GDM1 (cell line): ENCODE measurements at regions not wholly inside any gene's neighbourhood (a gene's known extent, or its start where the extent isn't known, plus 50 kb on each side); places are given as distances from the start of the nearest gene placed in this dataset.
"Not testable (repeated sequence)": the region's sequence is repeated elsewhere in the genome, so short reads cannot be mapped to it uniquely, and the experiment has no call there.

Source experiments
- DNase-seq: peaks from one replicate; lab custom pipeline; 2025; lab: John Stamatoyannopoulos, UW

DNA sequence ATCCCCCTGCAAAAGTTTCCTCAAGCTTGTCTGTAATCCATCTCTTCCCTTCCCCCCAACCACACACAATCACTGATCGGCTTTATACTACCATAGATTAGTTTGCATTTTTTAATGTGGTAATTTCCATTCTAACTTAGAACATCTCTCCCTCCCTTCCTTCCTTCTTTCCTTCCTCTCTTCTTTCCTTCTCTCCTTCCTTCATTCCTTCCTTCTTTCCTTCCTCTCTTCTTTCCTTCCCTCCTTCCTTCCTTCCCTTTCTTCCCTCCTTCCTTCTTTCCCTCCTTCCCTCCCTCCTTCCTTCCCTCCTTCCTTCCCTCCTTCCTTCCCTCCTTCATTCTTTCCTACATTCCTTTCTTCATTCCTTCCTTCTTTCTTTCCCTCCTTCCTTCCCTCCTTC lies 166.2 kb upstream of the MSX2 start:
- no peak for DNase-seq

DNA sequence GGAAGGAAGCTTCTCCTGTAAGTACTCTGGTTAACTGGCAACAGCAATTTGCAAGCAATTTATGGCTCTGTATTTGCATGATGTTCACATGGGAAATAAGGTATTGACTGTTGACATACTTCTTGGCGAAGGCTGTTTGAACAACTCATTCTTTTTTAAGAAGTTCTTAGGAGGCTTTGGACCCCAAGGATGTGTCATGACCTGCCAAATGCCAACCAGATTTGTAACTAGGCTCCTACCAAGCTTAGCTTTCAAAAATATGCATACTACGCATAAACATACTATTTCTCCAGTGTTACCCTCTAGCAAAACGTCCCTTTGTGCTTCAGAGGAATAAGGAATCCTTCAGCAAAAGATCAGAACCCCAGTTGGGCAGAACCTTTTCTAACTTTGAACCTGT lies 165.2 kb upstream of the MSX2 start:
- DNase-seq = no peak

DNA sequence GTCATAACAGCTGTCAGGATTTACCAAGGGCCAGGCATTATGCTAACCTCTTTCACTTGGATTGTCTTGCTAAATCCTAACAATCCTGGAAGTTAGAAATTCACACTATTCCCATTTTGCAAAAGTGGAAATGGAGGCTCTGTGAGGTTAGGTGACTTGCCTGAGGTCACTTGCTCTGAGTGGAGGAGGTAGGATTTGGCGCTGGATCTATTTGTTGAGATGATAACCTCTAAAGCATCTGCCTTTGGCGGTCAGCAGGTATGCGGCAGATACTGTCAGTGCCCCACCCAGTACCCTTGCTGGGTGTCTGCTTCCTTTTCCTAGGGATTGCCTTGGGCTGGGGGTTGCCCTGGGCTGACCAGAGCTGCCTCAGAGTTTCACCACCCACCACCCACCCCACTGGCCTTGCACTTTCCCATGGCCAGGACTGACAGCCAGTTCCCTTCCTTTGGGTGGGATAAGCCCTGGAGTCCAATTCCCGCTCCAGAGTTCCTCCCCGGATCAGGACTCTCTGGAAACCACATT lies 164.8 kb upstream of the MSX2 start:
- no peak for DNase-seq

DNA sequence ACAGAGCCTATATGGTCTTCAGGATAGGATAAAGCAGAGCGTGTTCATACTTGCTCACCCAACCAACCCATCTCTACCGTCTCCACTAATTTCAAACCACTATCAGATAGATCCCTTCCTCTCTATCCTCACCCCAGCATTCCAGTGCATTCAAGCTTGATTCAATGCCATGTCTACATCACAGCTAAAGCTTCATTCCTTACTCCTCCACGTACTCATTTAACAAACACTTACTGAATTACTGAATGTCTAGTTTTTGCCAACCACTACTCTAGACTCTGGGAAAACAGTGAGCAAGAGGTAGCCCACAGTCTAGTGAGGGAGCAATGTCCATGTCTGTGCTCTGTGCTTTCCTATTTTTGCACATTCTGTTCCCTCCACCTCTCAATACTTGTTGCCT lies 163.5 kb upstream of the MSX2 start:
- no peak for DNase-seq

DNA sequence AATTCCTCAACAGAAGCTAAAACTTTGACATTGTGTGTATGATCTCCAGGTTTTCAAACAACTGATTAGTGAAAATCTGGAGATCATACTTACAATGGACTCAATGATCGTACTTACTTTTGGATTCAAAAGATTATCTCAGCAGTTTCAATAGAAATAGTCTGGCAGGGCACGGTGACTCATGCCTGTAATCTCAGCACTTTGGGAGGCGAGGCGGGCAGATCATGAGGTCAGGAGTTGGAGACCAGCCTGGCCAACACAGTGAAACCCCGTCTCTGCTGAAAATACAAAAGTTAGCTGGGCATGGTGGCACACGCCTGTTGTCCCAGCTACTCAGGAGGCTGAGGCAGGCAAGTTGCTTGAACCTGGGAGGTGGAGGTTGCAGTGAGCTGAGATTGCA lies 161.3 kb upstream of the MSX2 start:
- DNase-seq = not testable (repeated sequence)

DNA sequence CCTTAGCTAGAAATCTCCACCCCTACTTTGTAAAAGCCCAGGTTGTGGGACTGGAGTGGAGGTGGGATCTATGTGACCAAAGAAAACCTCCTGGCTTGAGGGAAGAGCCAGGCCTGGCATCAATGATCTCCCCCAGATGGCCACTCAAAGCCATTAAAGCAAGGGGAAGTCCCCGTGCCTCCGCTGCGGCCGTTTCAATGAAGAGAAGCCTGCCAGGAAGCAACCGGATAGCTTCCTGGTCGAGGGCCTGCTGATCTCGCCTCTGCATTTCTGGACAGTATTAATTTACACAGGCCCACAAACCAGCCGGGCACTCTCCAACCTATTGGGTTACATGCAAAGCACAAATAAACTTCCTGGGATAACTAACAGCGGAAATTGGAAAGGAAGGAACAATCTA lies 160.5 kb upstream of the MSX2 start:
- no peak for DNase-seq

DNA sequence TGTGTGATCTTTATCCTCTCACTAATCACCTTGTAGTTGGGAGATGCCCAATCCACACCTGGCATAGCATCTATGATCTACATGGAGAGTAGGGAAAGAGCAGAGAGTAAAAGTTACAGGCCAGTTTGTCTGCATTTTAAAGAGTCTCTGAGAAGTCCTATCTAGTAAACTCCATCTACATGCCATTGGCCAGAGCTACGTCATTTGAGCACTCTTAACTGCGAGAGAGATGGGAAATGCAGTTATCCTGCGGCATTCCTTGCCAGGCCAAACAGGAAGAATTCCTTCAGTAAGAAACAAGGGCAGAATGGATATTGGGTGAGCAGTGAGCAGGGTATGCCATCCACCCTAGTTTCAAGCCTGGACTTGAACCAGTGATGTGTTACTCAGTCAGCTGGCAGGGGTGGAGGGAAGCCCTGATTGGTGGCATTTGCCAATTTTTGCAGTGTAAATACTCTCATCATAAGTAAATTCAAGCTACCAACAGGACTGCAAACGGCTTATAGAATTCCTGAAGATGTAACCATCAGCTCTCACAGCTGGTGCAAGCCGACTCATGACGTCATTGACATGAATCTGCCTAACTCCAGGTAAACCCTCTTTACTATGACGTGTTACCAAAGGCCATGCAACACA lies 156.8 kb upstream of the MSX2 start:
- no peak for DNase-seq

DNA sequence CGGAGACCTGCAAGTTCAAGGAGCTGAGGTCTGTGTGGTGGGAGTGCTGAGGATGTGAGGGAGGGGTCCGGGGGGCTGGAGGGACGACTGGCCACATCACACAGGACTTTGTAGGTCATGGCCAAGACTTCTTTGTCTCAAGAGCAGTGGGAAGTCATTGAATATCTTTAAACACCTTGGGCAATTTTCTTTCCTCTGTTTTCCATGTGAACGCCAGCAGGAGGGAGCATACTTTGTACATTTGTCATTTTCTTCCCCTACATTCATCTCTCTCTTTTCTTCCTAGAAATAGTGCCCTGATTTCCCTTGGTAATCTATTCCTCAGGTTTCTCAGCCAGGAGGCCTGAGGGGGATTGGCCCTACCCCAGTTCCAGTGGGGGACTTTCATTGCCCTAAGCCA lies 153.7 kb upstream of the MSX2 start:
- no peak for DNase-seq

DNA sequence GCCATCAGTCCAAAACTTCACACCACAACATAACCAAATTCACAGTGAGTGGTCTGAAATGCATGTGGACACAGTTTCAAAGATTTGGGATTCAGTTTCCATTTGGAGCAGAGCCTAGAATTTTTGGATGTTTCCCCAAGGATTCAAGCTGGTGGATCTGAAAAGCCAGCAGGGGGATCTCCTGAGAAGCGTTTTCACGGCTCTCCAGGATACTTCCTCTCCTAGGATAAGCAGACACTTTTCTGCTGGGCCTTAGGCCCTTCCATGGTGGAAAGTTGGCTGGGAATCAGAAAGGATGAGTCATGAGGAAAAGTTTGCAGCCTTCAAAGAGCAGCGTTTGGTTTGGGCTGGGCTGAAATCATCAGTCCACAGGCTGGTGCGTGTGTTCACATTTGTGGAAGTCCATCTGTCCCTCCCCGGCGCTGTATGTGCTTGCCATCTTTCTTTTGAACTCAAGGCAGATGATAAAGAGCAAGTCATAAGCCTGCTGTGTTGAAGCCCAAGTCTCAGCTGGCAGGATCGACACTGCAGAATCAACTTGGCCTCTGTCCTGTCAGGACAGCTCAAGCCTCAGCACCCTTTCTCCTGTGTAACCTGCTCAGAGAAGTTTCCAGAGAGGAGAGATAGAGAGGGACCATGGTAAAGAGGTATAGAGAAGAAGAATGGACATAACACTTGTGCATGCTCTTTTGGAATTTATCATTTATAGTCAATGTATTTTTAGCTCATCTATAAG lies 152.6 kb upstream of the MSX2 start:
- no peak for DNase-seq

DNA sequence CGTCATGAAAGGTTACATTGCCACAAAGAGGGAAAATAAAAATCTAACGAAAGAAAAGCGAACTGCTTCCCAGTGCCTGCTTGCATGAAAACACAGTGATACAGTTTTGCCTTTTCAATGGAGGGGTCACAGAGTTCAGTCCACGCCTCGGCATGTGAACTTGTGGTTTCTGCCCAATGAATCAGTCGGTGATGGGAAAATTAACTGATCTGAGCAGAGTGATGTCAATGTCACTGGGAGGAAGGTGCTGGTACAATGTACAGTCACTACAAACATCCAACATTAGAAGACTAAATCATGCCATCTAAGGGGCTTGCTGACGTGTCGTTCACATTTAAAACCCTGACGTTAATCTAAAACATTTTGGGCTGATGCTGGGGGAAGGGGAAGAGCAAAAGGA lies 151.8 kb upstream of the MSX2 start:
- DNase-seq = no peak

DNA sequence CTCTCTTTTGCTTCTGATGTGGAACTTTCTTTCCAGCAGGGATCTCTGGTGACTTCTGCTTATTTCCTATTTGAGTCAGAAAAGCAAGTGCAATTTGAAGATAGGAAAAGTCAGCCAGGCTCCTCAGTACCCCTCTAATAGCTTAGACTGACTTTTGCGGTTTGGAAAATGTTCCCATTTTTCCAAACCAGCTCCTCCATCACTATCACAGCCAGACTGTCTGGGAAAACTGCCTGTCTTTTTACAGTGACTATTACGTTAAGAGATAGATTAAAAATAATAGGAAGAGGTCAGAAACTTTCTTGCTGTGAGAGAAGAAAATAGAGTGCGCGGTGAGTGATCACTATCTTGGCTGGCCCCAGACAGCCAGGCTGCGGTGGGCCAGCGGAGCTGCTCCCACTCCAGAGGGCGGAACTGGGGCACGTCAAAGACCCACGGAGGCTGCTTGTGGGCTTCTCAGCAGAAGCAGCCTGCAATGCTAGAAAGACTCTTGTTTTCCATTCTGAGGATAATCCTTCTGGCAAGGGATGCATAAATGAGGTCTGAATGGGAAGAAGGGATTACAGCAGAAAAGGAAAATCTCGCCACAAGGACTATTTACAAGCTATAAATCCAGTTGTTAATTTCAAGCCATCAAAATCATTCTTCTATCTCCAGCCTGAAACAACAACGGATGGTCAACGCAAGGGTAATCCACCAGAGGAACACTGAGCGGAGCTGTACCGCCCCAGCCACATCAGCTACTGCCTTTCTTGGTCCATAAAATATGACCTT lies 151.0 kb upstream of the MSX2 start:
- DNase-seq = no peak

DNA sequence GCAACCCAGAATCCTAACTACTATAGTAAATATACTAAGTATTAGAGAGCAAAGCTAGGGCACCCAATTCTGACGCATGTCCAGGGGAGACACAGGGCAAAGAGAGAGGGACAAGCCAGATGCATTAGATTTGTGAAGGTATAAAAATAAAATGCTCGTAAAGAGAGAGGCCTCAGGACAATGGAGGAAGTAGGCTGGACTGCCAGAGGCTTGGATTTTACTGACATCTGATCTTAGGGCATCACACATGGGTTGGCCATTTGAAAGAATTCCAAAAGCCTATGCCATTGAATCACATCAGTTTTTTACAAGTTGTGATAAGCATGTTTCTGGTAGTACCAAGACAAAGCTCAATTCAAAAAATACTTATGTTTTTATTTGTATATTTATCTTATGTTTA lies 149.3 kb upstream of the MSX2 start:
- no peak for DNase-seq

DNA sequence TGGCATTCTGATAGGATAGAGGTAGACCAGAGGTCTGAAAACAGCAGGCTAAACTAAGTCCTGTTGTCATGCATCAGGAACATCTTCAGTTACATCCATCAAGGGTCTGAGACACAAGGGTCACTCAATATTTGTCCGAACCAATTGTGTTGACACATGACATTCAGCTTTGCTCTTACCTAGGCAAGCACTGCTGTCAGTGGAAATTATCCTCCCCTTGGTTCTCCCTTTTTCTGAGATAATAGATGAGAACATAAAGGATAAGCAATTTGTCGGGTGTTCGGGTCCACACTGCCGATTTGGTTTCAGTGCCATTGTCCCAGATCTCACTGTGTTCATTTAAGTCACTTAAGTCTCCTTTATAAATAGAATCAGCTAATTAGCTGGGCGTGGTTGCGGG lies 148.3 kb upstream of the MSX2 start:
- no peak for DNase-seq

DNA sequence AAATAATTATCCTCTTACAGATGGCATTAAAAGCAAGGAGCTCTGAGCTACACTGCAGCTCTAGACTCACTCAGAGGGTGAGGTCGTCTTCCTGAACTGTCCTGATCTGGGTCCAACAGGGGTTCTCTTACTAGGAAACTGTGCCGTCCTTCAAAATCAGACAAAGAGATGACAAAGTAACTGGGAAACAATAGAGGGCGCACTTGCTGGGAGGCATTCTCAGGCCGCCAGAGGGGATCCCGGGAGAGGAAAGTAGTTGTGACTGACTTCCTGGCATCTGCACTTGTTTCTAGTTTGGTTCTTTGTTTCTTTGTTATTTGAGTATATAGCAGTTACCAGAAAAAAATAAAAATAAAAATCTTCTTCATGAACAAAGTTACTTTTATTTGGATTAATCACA lies 142.9 kb upstream of the MSX2 start:
- no peak for DNase-seq

DNA sequence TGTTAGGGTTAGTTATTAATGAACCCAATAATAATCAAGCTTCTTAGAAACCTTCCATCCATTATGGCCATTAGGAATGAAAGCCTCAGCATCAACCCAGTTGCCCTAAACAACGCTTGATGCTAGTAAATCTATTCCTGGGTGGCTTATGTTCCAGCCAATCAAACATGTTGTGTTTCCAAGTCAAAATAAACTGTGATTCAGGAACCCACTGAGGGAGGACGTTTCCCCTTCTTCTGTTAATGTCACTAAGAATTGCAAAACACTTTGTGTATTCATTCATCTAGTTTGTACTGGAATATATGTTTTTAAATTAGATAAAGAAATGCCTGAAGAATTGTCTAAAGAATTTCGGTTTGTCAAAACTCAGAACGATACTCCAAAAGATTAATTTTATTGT lies 142.5 kb upstream of the MSX2 start:
- no peak for DNase-seq

DNA sequence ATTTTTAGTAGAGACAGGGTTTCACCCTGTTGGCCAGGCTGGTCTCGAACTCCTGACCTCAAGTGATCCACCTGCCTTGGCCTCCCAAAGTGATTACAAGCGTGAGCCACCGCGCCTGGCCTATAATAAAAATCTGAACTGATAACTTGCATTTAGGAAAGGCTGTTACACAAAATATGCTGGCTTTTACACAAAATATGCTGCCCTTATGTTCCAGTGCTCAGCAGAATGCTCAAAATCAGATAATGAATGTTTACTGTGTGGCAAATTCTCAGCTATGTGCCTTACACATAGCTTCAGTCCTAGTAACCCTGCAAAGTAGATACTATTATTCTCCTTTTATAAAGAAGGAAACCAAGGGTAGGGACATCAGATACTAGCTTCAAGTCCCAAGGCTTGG lies 141.3 kb upstream of the MSX2 start:
- no peak for DNase-seq

DNA sequence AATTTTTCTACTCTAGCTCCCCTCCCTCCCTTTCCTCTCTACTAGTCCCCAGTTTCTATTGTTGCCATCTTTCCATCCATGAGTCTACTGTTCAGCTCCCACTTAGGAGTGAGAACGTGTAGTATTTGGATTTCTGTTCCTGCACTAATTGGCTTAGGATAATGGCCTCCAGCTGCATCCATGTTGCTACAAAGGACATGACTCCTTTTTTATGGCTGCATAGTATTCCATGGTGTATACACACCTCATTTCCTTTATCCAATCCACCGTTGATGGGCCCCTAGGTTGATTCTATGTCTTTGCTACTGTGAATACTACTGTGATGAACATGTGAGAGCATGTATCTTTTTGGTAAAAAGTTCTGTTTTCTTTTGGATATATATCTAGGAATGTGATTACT lies 138.9 kb upstream of the MSX2 start:
- no peak for DNase-seq

DNA sequence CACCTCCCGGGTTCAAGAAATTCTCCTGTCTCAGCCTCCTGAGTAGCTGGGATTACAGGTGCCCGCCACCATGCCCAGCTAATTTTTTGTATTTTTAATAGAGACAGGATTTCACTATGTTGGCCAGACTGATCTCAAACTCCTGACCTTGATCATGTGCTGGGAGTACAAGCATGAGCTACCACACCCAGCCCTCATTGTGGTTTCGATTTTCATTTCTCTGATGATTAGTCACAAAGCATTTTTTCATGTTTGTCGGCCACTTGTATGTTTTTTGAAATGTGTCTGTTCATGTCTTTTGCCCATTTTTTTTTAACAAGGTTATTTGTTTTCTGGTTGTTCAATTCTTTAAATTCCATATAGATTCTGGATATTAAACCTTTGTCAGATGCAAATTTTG lies 138.2 kb upstream of the MSX2 start:
- DNase-seq = not testable (repeated sequence)

DNA sequence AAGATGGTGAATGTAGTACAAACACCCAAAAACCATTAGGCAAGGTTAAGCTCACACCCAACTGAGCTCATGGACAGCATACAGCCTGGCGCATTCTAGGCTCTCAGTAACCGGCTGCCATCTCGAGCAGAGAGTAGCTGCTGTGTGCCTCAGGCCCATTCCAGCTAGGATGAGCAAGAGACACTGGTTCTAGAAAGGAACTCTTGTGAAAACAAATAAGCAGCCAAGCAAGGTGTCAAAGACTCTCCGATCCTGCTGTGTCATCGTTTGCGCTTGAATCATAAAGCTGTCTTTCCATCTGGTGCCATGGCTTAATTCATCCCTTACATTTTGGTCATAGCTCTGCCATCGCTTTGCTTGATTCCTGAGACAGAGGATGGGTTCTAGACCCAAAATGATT lies 135.4 kb upstream of the MSX2 start:
- no peak for DNase-seq

DNA sequence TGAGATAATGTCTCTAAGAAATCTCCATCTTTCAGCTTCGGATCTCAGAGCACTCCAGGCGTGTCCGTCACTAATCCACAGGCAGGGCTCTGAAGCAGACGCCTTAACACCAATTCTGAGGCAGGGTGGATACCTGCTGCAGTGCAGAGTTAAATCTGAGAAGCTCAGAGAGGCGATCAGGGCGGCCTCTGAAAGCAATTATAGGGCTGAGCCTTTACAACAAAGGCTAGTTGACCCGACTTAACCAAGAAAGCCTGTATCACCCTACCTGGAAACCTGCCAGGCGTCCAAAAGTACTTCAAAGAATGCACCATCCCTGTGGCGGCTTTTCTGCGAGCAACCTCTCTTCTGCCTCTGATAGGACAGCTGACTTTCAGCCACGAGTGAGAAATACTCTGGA lies 134.8 kb upstream of the MSX2 start:
- DNase-seq = no peak

DNA sequence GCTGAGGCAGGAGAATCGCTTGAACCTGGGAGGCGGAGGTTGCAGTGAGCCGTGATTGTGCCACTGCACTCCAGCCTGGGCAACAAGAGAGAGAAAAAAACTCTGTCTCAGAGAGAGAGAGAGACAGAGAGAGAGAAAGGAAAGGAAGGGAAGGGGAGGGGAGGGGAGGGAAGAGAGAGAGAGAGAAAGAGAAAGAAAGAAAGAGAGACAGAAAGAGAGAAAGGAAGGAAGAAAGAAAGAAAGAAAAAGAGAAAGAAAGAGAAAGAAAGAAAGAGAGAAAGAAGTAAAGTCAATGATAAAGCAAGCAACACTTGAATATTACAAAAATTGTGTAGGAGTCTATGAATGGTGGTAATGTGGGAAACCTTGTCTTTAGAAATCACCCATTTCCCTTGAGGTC lies 133.6 kb upstream of the MSX2 start:
- no peak for DNase-seq

DNA sequence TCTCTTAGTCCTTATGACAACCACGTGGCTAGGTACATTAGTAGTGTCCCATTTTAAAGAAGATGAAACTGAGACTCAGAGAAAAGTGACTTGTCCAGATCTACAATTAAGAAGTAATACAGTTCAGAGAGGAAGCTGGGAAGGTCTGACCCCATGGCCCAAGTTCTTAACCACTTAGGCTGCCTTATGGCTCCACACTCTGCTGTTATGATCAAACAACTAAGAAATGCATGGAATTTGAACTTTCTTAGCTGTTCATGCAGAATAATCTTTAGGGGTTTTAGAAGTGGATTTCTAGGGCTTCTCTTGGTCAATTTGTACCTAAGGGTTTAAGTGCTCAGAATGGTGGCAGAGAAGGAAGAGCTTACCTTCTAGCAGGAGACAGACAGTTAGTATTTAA lies 128.0 kb upstream of the MSX2 start:
- no peak for DNase-seq

DNA sequence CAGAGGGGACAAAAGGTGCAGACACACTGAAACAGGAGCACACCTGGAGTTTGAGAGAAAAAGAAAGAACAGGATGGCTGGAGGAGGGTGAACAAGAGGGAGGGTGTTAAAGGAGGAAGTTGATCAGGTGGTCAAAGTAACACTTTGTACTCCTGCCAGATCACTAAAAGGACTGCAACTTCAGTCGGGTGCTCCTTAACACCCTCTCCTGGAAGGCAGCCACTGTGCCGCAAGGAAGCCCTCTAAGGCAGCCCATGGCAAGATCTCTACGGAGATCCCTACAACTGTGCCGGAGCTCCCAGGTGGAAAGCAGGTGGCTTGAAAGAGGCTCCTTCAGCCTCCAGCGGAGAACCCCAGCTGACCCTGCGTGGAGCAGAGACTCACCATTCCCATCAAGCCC lies 124.4 kb upstream of the MSX2 start:
- no peak for DNase-seq
